Pancreas (tissue), 10 donors: ENCODE measurements at regions not wholly inside any gene's neighbourhood (a gene's known extent, or its start where the extent isn't known, plus 50 kb on each side); places are given as distances from the start of the nearest gene placed in this dataset.

Source experiments
- ATAC-seq, 4 donors: fragments of 200-7000 bp; cut with Tn5 transposase; one replicate each; pipeline versions ENCODE4 v1.8.0 to v1.9.1; 2020; ENCODE audit warnings: mild to moderate bottlenecking in 4 of 4, moderate library complexity in 4 of 4
- DNase-seq, 6 donors: peaks; one replicate each; pipeline ENCODE4 v3.0.0-alpha.2; 2020
- FAIRE-seq: peaks from 2 replicates; lab custom pipeline; 2012; peaks lifted over from hg19 to GRCh38; lab: Jason Lieb, UNC
- H3K27ac ChIP-seq, 4 donors: fragments of 200-600 bp; sonication (generic); 1 replicate in 3 of 4; 2 replicates in 1 of 4; pipeline versions ENCODE4 v1.5.0 to v1.8.0; 2020
- H3K27me3 ChIP-seq, 4 donors: fragments of 200-600 bp; one replicate each; pipeline ENCODE4 v1.8.0; 2021
- H3K36me3 ChIP-seq, 3 donors: fragments of 200-600 bp; sonication (generic) in 1 of 3; one replicate each; pipeline versions ENCODE4 v1.5.0 to v1.8.0; 2020 to 2021
- H3K4me1 ChIP-seq, 3 donors: fragments of 200-600 bp; one replicate each; pipeline ENCODE4 v1.8.0; 2021
- H3K4me3 ChIP-seq, 4 donors: fragments of 200-600 bp; sonication (generic) in 2 of 4; one replicate each; pipeline versions ENCODE4 v1.5.0 to v1.8.0; 2020 to 2021
- H3K9me3 ChIP-seq, 4 donors: fragments of 200-600 bp; one replicate each; pipeline ENCODE4 v1.8.0; 2021
- CTCF ChIP-seq, 4 donors: fragments of 200-600 bp; sonication (generic) in 3 of 4; IDR thresholded peaks; one replicate each; pipeline versions ENCODE4 v1.5.0 to v1.8.0; 2021; ENCODE audit warnings: antibody characterized with exemption in 4 of 4
- WGBS, 2 donors: extraction: QIAGEN DNeasy Blood & Tissue Kit; methylation state at CpG; one replicate each; pipeline ENCODE4 v1.1.7; 2013; 5-methylcytosine and 5-hydroxymethylcytosine counted together
- intact Hi-C, 3 donors: fragments of 100-400 bp; cut with DNase I; formaldehyde crosslinking; loops; one replicate each; pipeline versions ENCODE4 v1.11.1 to v1.14.2; 2022
- donor health status: healthy with polysubstance abuse.
- donor health status: DM: no; HTN: no; CAD: no; lungs with moderate emphysema.
- donor health status: DM: no; HTN: no; CAD: no.
- donor health status: control.
- donor health status: control.
- donor health status: Bipolar disorder and iron deficiency.
- donor health status: DM: yes; HTN: yes; CAD: no.
- donor health status: DM: no; HTN: no; CAD: no.
- donor health status: DM: no; HTN: no; CAD: no.
- donor health status: DM: yes; HTN: yes; CAD: no.

- Histone ChIP-seq H3K4me1 (no peaks in the 10 kb centered on the region), H3K27ac (no peak overlapping the region), H3K9me3 (no peaks in the 10 kb centered on the region), H3K36me3 (no peaks in the 10 kb centered on the region), H3K27me3 (no peaks in the 10 kb centered on the region), H3K4me3 (no peak overlapping the region)
- FAIRE-seq (no peak), DNase-seq (no peak), ATAC-seq (no peak)
- intact Hi-C loops: no loop called here
- TF ChIP-seq CTCF (IDR thresholded peaks at IDR 0.05): no peak
- WGBS, 2 donors: 58 to 85% methylated on average over 1 of the region's 1 CpG
Measured at GRCh38 chr11:90606721-90607120, 383.9 kb upstream of the CHORDC1 start.

- Histone ChIP-seq H3K4me1 (no peaks in the 10 kb centered on the region), H3K27me3 (no peaks in the 10 kb centered on the region), H3K36me3 (no peaks in the 10 kb centered on the region), H3K9me3 (no peaks in the 10 kb centered on the region), H3K4me3 (no peak overlapping the region), H3K27ac (no peak overlapping the region)
- intact Hi-C loops: no loop called here
- no peak for TF ChIP-seq CTCF (IDR thresholded peaks at IDR 0.05)
- ATAC-seq: no peak
- FAIRE-seq: no peak
- no peak for DNase-seq
- WGBS, 2 donors: 74 to 79% methylated on average over 1 of the region's 1 CpG
Measured at GRCh38 chr11:90601261-90601660, 378.4 kb upstream of the CHORDC1 start.

GRCh38 chr11:90594658-90595057 lies 371.8 kb upstream of the CHORDC1 start:
- Histone ChIP-seq H3K27ac (no peak overlapping the region), H3K4me1 (no peaks in the 10 kb centered on the region), H3K4me3 (no peak overlapping the region), H3K27me3 (no peaks in the 10 kb centered on the region), H3K36me3 (no peaks in the 10 kb centered on the region), H3K9me3 (no peaks in the 10 kb centered on the region)
- intact Hi-C loops: no loop called here
- FAIRE-seq (no peak), ATAC-seq (no peak), DNase-seq (no peak)
- no peak for TF ChIP-seq CTCF (IDR thresholded peaks at IDR 0.05)
- 49 to 50% methylated on average over 1 of the region's 1 CpG for WGBS, 2 donors

GRCh38 chr11:90593099-90593498 lies 370.2 kb upstream of the CHORDC1 start:
- intact Hi-C loops: no loop called here
- 33 to 48% methylated on average over 1 of the region's 1 CpG for WGBS, 2 donors
- Histone ChIP-seq H3K4me3 (no peak overlapping the region), H3K9me3 (no peaks in the 10 kb centered on the region), H3K4me1 (no peaks in the 10 kb centered on the region), H3K27me3 (no peaks in the 10 kb centered on the region), H3K36me3 (no peaks in the 10 kb centered on the region), H3K27ac (no peak overlapping the region)
- FAIRE-seq (no peak), ATAC-seq (no peak), DNase-seq (no peak)
- no peak for TF ChIP-seq CTCF (IDR thresholded peaks at IDR 0.05)

GRCh38 chr11:90590286-90590685 lies 367.4 kb upstream of the CHORDC1 start:
- Histone ChIP-seq H3K9me3 (no peaks in the 10 kb centered on the region), H3K36me3 (no peaks in the 10 kb centered on the region), H3K27ac (no peak overlapping the region), H3K4me1 (no peaks in the 10 kb centered on the region), H3K4me3 (no peak overlapping the region), H3K27me3 (no peaks in the 10 kb centered on the region)
- intact Hi-C loops: no loop called here
- FAIRE-seq (no peak), ATAC-seq (no peak), DNase-seq (no peak)
- no peak for TF ChIP-seq CTCF (IDR thresholded peaks at IDR 0.05)
- WGBS, 2 donors: 73 to 95% methylated on average over 1 of the region's 1 CpG
